ENCODE measurements at regions not wholly inside any gene's neighbourhood (a gene's known extent, or its start where the extent isn't known, plus 50 kb on each side); places are given as distances from the start of the nearest gene placed in this dataset.

GRCh38 chr5:62154758-62155157, 151.2 kb upstream of the KIF2A start:
- Histone ChIP-seq H3K9me3 (no peaks in the 10 kb centered on the region), H3K4me3 (no peak overlapping the region), H3K4me1 (no peaks in the 10 kb centered on the region), H3K27ac (no peak overlapping the region), H3K36me3 (no peaks in the 10 kb centered on the region), H3K27me3 (no peaks in the 10 kb centered on the region)
- DNase-seq (no peak), ATAC-seq (no peak)
- intact Hi-C loops (cut with DNase I) = no loop called here
- no peak for TF ChIP-seq POLR2A (IDR thresholded peaks at IDR 0.05)

GRCh38 chr5:62155988-62156387, 150.0 kb upstream of the KIF2A start:
- intact Hi-C loops (cut with DNase I) = no loop called here
- Histone ChIP-seq H3K4me3 (no peak overlapping the region), H3K36me3 (no peaks in the 10 kb centered on the region), H3K27ac (no peak overlapping the region), H3K9me3 (no peaks in the 10 kb centered on the region), H3K4me1 (no peaks in the 10 kb centered on the region), H3K27me3 (no peaks in the 10 kb centered on the region)
- TF ChIP-seq CTCF (IDR thresholded peaks at IDR 0.05) = no peak
- TF ChIP-seq POLR2A (IDR thresholded peaks at IDR 0.05) = no peak
- DNase-seq (no peak), ATAC-seq (no peak)
- 73% methylated on average over 3 of the region's 3 CpGs for WGBS (ENCODE audit: insufficient coverage, low coverage, low lambda C conversion rate, missing lambda C conversion rate)

- ATAC-seq (no peak), DNase-seq (no peak)
- TF ChIP-seq POLR2A (IDR thresholded peaks at IDR 0.05) (no peak), CTCF (IDR thresholded peaks at IDR 0.05) (no peak)
- no peak overlapping the region for H3K27ac ChIP-seq
- WGBS (ENCODE audit: insufficient coverage, low coverage, low lambda C conversion rate, missing lambda C conversion rate) = 46% methylated on average over 3 of the region's 3 CpGs
- H3K4me3 ChIP-seq = no peak overlapping the region
- no peaks in the 10 kb centered on the region for H3K4me1 ChIP-seq
- H3K9me3 ChIP-seq = no peaks in the 10 kb centered on the region
- intact Hi-C loops (cut with DNase I) = no loop called here
- H3K27me3 ChIP-seq = no peaks in the 10 kb centered on the region
- no peaks in the 10 kb centered on the region for H3K36me3 ChIP-seq
These were observed 138.4 kb upstream of the KIF2A start for GRCh38 chr5:62167561-62168057.

GRCh38 chr5:62168506-62169281, 137.3 kb upstream of the KIF2A start:
- DNase-seq = no peak
- H3K4me3 ChIP-seq = no peak overlapping the region
- H3K27me3 ChIP-seq = no peaks in the 10 kb centered on the region
- no peak for ATAC-seq
- H3K27ac ChIP-seq = no peak overlapping the region
- intact Hi-C loops (cut with DNase I) = no loop called here
- H3K36me3 ChIP-seq = no peaks in the 10 kb centered on the region
- no peaks in the 10 kb centered on the region for H3K4me1 ChIP-seq
- 46% methylated on average over 6 of the region's 7 CpGs for WGBS (ENCODE audit: insufficient coverage, low coverage, low lambda C conversion rate, missing lambda C conversion rate)
- no peaks in the 10 kb centered on the region for H3K9me3 ChIP-seq
- no peak for TF ChIP-seq POLR2A (IDR thresholded peaks at IDR 0.05)
- TF ChIP-seq CTCF (IDR thresholded peaks at IDR 0.05) = no peak

GRCh38 chr5:62178258-62178657, 127.7 kb upstream of the KIF2A start:
- H3K4me1 ChIP-seq = no peaks in the 10 kb centered on the region
- no peak for TF ChIP-seq POLR2A (IDR thresholded peaks at IDR 0.05)
- no peak for TF ChIP-seq CTCF (IDR thresholded peaks at IDR 0.05)
- intact Hi-C loops (cut with DNase I) = no loop called here
- H3K36me3 ChIP-seq = no peaks in the 10 kb centered on the region
- no peaks in the 10 kb centered on the region for H3K9me3 ChIP-seq
- ATAC-seq (no peak), DNase-seq (no peak)
- H3K27me3 ChIP-seq = no peaks in the 10 kb centered on the region
- no peak overlapping the region for H3K27ac ChIP-seq
- no peak overlapping the region for H3K4me3 ChIP-seq
- 48% methylated on average over 5 of the region's 5 CpGs for WGBS (ENCODE audit: insufficient coverage, low coverage, low lambda C conversion rate, missing lambda C conversion rate)
